Fibroblast of skin of abdomen (primary cell): ENCODE measurements at regions not wholly inside any gene's neighbourhood (a gene's known extent, or its start where the extent isn't known, plus 50 kb on each side); places are given as distances from the start of the nearest gene placed in this dataset.
"Not testable (repeated sequence)": the region's sequence is repeated elsewhere in the genome, so short reads cannot be mapped to it uniquely, and the experiment has no call there.

ENCODE experiments used
- DNase-seq: peaks from one replicate; pipeline ENCODE4 v3.0.0-alpha.2; 2013

DNA sequence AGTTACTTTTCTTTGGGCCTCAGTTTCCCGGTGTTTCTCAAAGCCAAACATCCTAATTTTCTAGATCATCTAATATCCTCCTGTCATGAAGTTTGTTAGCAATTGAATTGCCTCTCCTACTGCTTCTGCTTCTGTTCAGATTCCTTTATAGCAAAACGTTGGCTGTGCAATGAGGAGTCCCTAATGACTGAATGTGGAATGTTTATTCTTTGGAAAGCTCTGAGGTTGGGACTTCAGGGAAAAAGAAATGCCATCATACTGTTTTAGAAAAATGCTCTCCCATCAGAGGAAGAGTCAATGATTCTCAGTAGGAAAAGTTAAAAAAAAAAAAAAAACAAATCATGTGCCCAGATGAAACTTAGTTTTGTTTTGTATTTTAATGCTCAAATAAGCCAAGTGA is 268.7 kb upstream of the PAPPA start:
- peak; percentile 25 for DNase-seq

DNA sequence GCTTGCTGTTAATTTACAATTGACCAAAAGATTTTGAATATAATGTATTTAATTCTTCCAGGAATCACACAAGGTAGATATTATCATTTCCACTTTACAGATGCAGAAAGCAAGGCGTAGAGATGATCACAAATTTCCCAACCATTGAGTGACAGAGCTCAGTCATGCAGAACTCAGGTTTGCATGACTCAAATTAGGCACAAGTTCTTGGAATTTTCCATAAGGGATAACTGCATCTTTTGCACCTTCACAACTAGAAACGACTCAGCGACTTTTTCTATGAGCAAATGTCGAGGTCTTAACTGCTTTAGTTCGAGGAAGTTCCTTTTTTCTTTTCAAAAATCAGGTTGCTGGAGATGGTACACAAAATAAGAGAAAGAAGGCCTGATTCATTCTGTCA is 265.5 kb upstream of the PAPPA start:
- DNase-seq: no peak

DNA sequence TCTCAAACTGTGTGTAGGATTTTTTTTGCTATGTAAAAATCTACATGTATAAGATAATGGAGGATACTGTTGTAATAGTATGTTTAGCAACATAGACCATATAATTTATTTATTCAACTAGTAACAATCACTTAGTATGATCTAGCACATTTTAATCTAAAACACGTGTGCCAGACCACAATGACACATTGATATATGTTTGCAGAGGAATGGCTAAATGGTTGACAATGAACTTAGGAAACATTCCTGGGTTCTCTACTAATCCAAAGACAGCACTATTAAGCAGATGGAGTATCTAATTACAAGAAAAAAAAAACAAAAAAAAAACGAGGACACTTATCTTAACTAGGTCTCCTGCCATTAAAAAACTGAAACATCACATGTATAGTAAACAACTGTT is 261.7 kb upstream of the PAPPA start:
- DNase-seq: peak; percentile 94

DNA sequence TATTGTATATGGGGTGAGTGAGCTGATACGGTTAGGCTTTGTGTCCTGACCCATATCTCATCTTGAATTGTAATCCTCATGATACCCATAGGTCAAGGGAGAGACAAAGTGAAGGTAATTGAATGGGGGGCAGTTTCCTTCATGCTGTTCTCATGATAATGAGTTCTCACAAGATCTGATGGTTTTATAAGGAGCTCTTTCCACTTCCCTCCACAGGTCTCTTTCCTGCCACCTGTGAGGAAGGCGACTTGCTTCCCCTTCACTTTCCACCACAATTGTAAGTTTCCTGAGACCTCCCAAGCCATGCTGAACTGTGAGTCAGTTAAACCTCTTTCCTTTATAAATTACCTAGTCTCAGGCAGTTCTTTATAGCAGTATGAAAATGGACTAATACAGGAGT is 255.1 kb upstream of the PAPPA start:
- DNase-seq: not testable (repeated sequence)

DNA sequence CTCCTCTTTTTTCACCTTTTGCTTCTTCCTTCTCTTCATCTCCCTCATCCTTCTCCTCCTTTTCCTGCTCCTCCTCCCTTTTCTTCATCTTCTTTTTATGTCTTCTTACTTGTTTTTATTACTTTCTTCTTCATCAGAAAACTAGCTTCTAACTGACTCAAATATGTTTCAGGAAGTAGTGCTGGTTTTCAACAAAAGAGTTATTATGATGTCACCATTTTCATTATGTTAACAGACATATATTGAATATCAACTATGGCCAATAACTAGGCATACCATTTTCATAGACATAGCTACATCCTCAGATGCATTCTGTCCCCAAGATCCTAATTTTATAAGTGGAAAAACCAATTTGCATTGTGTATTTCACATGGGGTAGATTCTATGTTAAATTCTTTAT is 252.9 kb upstream of the PAPPA start:
- DNase-seq: no peak

DNA sequence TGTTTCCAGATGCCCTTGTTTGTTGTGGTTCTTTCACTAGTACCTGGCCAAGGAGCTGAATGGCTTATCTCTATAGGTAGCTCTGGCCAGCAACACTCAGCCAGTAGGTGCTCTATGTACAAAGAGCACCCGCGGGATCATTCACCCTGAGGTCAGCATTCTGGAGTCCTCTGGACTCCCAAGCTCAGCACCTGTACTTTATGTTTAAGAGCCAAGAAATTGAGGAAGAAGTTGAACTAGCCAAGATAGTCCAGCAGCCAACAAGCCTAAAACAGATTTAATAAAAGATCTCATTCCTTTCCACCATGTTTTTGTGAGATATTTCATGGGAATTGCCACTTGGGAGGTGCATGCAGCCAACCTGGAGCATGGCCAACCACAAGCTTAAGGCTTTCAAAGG is 242.6 kb upstream of the PAPPA start:
- DNase-seq: no peak

DNA sequence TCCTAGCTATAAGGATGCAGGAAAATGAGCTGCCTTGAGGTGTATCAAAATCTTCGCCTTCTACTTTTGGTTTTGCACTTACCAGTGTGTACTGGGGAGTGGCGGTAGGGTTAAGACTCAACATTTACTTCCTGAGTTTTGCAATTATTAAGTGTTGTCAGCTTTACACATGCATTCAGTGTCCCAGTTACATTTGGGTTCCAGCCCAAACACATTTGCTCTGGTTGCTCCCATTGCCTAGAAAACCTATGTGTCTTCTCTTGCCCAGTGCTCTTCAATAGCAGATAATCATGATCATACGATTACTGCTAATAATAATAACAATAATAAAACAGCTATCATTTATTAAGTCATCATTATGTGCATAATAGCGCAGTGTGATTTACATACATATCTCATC is 241.5 kb upstream of the PAPPA start:
- no peak for DNase-seq

DNA sequence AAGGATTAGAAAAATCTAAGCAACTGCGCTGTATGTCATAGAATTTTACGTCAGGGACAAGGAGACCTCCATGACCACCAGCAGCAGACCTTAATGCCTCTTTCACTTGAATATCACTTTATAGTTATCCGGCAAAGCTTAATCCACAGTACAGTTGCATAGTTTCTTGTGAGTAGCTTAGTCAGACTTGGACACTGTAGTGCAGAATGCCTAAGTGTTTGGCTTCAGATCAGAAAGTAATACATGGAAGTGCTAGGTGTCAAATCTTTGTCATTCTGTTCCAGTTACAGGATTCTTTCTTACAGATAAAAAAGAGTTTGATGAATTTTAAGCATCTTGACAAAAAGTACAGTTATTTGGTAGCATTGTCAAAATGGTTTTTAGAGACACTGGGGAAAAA is 239.9 kb upstream of the PAPPA start:
- peak; percentile 52 for DNase-seq

DNA sequence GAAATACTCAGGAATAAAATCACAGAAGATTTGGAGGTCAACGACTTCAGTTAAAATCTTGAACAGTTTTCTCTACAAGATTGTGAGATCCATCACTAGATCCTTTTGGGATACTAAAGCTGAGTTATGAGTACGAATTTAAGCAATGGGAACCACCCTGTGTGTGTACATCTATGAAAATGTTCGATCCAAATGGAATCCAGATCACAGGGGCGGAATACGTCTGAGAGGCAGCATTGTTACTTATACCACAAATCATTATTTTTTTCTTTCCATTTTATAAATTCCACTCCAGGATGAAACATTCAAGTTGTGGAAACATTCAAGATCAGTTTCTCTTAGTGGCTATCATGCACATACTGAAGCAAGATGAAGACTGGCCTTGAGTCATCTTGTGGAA is 239.3 kb upstream of the PAPPA start:
- DNase-seq: peak; percentile 8

DNA sequence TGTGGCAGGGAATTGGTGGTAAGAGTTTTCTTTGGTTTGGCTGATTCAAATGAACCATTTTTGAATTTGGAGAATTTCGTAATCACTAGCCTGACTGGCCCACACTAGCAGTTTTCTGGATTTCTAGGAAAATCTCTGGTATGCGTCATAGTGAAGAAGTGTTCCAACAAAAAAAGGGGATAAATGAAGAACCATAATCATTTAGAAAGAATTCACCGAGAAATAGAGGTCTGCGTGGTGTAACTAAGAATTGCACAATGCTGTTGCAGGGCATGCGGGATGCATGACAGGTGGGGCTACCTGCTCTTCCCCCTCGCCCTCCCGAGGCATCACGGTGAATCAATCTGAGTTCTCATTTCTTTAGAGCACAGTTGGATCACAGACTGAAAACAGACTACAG is 232.3 kb upstream of the PAPPA start:
- peak; percentile 49 for DNase-seq

DNA sequence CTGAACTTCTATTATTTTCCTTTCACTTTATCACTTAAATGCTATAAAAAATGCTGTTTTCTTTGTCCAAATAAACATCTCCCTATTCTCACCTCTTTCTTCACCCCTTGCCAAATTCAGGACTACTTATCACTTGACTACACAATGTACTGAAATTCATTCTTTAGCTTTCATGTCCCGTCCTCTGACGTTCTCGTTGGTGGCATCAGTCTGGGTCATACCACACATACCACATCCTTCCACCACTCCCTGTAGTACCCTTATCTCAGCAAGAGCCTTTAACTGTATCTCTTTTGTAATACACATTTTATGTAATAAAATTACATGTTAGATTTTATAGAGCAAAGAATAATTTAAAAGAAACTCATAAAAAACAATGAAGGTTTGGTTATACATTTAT is 231.1 kb upstream of the PAPPA start:
- DNase-seq: no peak

DNA sequence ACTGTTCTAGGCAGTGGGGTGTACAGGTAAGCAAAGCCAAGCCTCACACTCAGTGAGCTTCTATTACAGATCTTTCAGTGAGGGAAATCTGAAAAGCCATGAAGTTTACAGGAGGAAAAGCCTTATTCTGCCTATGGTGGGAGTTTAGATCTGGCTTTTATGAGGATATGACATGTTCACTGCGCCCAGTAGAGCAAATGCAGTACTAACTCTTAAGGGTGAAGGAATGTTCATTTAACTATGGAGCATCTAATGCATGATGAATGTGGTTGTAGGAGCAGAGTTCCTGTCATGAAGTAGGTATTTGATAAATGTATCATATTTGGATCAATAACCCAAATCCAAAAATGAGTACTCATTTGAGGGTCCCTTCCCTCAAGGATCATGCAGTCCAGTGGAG is 230.2 kb upstream of the PAPPA start:
- DNase-seq: no peak

DNA sequence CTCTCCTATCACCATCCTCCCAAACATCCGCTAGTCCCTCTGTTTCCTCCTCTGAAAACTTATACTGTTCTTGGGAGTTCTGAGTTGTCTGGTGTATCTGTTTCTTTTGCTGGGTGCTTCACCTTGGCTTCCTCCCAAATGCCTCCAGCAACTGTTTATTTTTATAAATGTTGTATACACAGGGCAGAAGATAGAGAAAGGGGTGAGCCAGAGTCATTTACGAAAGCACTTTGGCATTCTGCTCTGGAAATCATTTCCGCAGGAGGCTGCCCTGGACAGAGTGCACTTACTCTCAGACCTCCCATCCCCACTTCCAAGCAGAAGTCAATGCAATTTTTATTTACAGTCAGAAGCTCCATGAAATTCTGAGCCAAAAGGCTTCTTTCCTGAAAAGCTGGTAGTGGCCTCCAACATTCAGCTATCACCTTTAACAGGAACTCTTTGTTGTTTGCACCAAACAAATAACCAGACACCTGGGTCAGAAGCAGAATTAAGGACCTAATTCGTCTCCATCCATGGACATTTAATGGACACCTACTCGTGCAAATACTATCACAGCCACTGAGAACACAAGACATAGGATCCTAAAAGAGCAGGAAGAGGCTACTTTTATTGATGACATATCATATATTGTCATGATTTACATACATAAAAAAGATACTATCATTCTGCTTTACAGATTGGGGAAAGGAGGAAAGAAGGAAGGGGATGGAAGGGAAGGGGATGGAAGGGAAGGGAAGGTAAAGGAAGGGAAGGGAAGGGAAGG is 229.5 kb upstream of the PAPPA start:
- DNase-seq: peak; percentile 42

DNA sequence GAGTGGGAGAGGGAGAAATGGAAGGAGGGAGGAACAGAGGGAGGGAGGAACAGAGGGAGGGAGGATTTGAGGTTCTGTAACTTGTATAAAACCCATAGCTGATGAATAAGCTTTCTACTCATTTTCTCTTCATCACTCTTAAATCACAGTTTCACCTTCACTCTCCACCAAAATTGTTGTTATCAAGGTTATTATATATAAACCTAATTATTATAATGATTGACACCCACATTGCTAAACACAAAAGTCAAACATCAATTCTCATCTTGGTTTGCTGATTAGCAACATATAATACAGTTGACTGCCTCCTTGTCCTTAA is 229.0 kb upstream of the PAPPA start:
- no peak for DNase-seq

DNA sequence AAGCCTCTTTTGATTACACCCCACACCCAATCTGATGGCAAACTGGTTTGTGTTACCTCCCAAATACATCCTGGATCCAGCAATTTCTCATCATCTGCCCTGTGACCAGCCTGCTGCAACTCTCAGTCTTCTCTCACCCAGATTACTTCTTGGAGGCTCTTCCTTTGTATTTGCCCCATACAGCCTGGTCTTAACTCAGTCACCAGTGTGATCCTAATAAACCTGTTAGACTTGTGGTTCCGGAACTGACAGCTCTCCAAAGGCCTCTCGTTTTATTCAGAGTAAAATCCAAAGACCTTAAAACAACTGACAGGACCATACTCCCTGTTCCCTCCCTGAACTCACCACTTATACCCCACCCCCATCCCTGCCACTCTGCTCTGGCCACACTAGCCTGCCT is 228.2 kb upstream of the PAPPA start:
- DNase-seq: no peak

DNA sequence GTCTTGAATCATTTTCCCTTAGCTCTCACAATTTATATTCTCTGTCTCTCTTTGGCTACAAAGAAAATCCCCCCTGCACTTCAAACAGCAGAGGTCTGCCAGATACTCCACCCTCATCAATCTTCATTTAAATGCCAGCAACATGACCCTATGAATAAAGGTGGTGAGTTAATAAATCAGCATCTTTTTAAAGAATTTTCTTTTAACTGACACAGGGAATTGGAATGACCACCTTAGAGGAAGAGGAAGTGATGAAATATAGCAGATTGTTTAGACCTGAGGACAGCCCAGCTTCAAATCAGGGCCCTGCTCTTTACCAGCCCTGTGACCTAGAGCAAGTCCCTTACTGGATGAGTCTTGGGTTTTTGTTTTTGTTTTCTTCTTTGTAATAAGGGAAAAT is 223.1 kb upstream of the PAPPA start:
- DNase-seq: peak; percentile 80

DNA sequence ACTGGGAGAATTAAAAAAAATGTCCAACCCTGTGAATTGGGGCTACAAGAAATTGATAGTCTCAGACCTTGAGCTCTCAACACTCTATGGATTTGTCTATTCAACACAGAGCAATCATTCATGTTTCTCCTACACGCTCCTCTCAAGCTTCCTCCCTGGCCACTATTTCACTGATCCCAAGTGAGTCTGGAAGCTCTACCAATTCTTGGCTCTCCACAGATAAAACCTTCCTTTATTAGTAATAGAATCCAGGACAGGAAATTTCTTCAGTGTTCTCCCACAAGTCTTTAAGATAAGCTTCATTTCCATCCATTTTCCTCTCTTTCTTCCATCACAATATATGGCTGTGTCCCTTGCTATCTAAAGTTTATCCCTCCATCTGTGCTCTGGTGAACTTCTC is 215.1 kb upstream of the PAPPA start:
- DNase-seq: no peak

DNA sequence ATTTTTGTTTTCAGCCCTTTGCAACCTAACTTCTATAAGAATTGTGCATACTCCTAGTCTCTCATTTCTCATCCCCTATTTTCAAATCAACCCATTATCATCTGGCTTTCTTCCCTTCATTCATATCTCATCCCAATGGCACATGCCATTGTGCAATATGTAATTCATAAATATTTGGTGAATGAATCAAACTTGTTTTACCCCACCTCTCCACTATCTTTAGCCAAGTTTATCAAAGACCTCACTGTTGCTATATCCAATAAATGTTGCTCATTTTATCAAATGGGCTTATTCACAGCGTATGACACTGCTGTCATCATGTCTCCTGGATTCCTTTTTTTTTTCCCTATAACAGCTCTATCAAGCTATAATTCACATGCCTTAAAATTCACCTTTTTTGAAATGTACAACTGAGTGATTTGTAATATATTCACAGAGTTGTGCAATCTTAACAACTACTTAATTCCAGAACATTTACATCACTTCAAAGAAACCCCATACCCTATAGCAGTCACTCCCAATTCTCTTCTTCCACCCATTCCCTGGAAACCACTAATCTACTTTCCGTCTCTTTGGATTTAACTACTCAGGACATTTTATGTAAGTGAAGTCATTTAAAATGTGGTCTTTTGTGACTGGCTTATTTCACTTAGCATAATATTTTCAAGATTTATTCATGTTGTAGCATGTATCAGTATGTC is 214.4 kb upstream of the PAPPA start:
- DNase-seq: peak; percentile 97

DNA sequence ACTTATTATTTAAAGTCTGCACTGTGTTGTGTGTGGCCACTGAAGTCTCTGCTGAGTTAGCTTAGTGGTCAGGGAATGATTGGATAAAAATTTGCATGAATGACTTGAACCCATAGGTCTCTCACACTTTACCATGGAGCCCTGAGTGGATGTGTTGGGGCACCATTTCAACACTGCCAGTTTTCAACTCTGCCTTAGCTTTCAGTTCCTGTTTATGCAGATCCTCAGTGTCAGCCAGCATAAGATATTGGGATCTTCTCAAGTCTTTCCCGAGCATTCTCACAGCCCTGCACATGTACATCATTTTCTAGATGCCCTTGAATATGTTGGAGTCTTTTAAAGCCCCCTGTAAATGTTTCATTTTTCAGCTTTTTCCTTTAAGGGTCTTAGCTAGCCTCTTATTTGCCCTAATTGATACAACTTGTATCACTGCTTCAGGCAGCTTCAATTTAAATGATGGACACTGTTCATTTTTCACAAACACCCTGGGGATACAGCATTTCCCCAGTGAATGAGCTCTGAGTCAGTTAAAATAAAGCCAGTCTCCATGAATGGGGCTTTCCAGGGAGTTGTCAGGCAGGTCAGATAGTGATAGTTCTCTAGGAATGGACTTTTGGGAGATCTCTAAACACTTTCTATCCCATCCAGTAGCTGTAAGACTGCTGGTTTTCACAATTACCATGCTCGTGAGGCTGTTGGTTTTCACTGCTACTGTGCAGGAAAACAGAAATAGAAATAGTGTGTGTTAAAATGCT is 211.9 kb upstream of the PAPPA start:
- peak; percentile 58 for DNase-seq

DNA sequence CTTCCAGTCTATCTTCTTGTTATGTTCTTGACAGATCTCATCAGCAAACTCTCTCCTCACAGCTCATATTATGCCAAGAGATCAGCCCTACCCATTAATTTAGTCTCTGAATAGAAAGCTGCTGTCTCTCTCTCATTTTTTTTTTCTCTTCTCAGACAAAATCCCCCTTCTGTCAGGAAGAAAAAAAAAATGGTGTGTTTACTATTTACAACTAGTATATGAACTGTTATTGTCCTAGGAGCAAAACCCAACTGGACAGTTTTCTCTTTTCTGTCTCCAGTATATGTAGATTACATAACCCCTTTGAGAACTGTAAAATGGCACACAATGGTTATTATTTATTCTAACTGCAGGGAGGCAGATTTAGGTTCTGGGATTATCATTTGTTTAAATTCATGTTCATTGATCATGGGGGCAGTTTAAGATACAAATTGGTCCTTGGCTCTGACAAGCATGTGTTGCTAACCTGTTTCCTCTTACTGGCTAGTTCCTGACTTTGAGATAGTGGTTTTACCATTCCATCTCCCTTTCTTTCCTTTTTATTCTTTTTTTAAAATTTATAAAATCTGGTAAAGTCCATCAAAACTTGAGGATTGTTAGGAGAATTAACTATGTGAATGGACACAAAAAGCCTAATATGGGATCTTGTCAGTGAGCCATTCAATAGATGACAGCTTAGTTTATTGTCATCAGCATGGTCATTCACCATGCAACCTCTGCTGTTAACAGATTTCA is 210.0 kb upstream of the PAPPA start:
- DNase-seq: peak; percentile 51

DNA sequence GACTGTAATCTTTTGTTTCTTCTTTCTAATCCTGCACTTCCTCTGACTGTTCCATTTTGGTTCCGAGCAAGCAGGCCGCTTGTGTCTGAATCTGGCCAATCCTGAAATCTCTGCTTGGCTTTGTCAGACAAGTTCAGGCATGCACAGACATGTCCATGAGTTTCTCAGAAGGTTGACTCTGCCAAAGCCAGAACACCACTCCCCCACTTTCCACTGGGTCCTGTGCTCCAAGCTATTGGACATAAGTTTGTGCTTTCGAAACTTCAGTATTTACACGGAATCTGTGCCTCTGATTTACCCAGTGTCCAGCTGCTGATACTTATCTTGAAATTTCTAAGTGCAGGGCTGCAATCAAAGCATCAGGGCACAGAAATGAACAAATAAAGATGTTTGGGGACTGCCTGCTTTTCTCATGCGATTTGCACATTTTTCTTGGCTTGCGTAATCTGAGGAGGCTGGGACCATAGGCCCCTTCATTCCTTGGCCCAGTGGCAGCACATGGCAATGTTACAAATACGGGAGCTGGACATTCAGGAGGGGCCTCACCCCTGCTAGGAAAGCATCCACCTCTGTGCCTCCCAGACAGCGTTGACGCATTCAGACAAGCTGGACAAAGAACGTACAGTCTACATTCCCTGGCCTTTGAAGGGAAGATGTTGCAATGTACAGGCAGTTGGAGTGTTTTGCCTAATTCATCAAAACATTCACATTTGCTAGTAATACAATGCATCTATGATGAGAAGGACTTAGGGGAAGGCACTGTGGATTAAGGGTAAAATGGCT is 209.2 kb upstream of the PAPPA start:
- peak; percentile 100 for DNase-seq

DNA sequence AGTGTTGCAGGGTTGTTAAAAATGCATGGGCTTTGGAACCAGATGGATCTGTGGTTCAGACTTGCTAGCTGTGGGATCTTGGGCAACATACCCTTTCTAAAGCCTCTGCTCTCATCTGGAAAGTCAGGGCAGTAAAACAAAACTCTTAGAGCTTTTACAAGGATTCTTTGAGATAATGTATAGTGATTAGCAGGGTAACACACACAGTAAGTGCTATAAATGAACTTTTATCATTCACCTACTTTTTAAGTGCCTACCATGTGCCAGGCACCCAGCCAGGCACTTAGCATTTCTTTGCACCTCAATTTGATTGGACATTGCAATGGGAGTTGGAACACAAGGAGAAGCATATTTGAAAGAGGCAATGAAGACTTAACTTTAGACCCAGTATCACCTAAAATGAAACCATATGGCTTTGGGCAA is 208.6 kb upstream of the PAPPA start:
- no peak for DNase-seq
